ENCODE measurements at regions not wholly inside any gene's neighbourhood (a gene's known extent, or its start where the extent isn't known, plus 50 kb on each side); places are given as distances from the start of the nearest gene placed in this dataset.

GRCh38 chr9:78940121-78940855 lies 631.5 kb upstream of the TLE4 start:
- no peak overlapping the region for H3K27ac ChIP-seq
- WGBS, 2 donors, result 65 to 67% methylated on average over 4 of the region's 4 CpGs
- intact Hi-C loops (cut with DNase I), result no loop called here
- H3K4me1 ChIP-seq, result no peaks in the 10 kb centered on the region
- TF ChIP-seq CTCF (IDR thresholded peaks at IDR 0.05), result no peak
- no peaks in the 10 kb centered on the region for H3K27me3 ChIP-seq
- H3K36me3 ChIP-seq, result no peaks in the 10 kb centered on the region
- no peak for DNase-seq
- H3K4me3 ChIP-seq (replicated peaks in 1 of 3), result no peak overlapping the region
- H3K9me3 ChIP-seq, result no peaks in the 10 kb centered on the region

- no peak for DNase-seq
- Histone ChIP-seq H3K9me3 (no peaks in the 10 kb centered on the region), H3K4me1 (no peaks in the 10 kb centered on the region), H3K4me3 (replicated peaks in 1 of 3) (no peak overlapping the region), H3K27ac (no peak overlapping the region), H3K27me3 (no peaks in the 10 kb centered on the region), H3K36me3 (no peaks in the 10 kb centered on the region)
- intact Hi-C loops (cut with DNase I), result no loop called here
- TF ChIP-seq POLR2A (IDR thresholded peaks at IDR 0.05) (no peak), CTCF (IDR thresholded peaks at IDR 0.05) (no peak)
- 61 to 73% methylated on average over 2 of the region's 2 CpGs for WGBS, 2 donors
These were observed 617.5 kb upstream of the TLE4 start for GRCh38 chr9:78954286-78954685.

GRCh38 chr9:78958892-78959291 lies 612.9 kb upstream of the TLE4 start:
- intact Hi-C loops (cut with DNase I), result no loop called here
- no peak overlapping the region for H3K27ac ChIP-seq
- 69 to 71% methylated on average over 2 of the region's 2 CpGs for WGBS, 2 donors
- TF ChIP-seq CTCF (IDR thresholded peaks at IDR 0.05) (no peak), POLR2A (IDR thresholded peaks at IDR 0.05) (no peak)
- DNase-seq, result no peak
- no peaks in the 10 kb centered on the region for H3K4me1 ChIP-seq
- no peaks in the 10 kb centered on the region for H3K36me3 ChIP-seq
- no peaks in the 10 kb centered on the region for H3K9me3 ChIP-seq
- no peak overlapping the region for H3K4me3 ChIP-seq (replicated peaks in 1 of 3)
- no peaks in the 10 kb centered on the region for H3K27me3 ChIP-seq

- Histone ChIP-seq H3K36me3 (no peaks in the 10 kb centered on the region), H3K27me3 (no peaks in the 10 kb centered on the region), H3K27ac (no peak overlapping the region), H3K4me3 (replicated peaks in 1 of 3) (no peak overlapping the region), H3K9me3 (no peaks in the 10 kb centered on the region), H3K4me1 (no peaks in the 10 kb centered on the region)
- intact Hi-C loops (cut with DNase I), result no loop called here
- WGBS, 2 donors, result 53 to 62% methylated on average over 2 of the region's 2 CpGs
- no peak for DNase-seq
- TF ChIP-seq POLR2A (IDR thresholded peaks at IDR 0.05) (no peak), CTCF (IDR thresholded peaks at IDR 0.05) (no peak)
These were observed 609.6 kb upstream of the TLE4 start for GRCh38 chr9:78962156-78962555.

GRCh38 chr9:78963911-78964310 lies 607.9 kb upstream of the TLE4 start:
- DNase-seq, result no peak

More at GRCh38 chr9:78963911-78964310, 607.9 kb upstream of the TLE4 start:
- H3K36me3 ChIP-seq, result no peaks in the 10 kb centered on the region
- no peaks in the 10 kb centered on the region for H3K27me3 ChIP-seq
- H3K4me1 ChIP-seq, result no peaks in the 10 kb centered on the region
- TF ChIP-seq CTCF (IDR thresholded peaks at IDR 0.05) (no peak), POLR2A (IDR thresholded peaks at IDR 0.05) (no peak)
- H3K9me3 ChIP-seq, result no peaks in the 10 kb centered on the region
- H3K27ac ChIP-seq, result no peak overlapping the region
- intact Hi-C loops (cut with DNase I), result no loop called here
- no peak overlapping the region for H3K4me3 ChIP-seq (replicated peaks in 1 of 3)

Measured in thyroid gland (tissue), 4 donors.